ENCODE measurements at regions not wholly inside any gene's neighbourhood (a gene's known extent, or its start where the extent isn't known, plus 50 kb on each side); places are given as distances from the start of the nearest gene placed in this dataset.

GRCh38 chr4:95701500-95702170 lies 138.3 kb upstream of the PDHA2 start:
- TF ChIP-seq CTCF (IDR thresholded peaks at IDR 0.05; ENCODE audit: insufficient read depth, low read length) (no peak), POLR2AphosphoS5 (IDR thresholded peaks at IDR 0.05; ENCODE audit: low read depth) (no peak), REST (IDR thresholded peaks at IDR 0.05; ENCODE audit: insufficient replicate concordance, low read depth) (no peak), GABPA (IDR thresholded peaks at IDR 0.05; ENCODE audit: low read depth) (no peak)

All from HL-60 (cell line).